NCI-H524 treated with DMSO at 0.1 percent for 48 hours (cell line): ENCODE measurements at regions not wholly inside any gene's neighbourhood (a gene's known extent, or its start where the extent isn't known, plus 50 kb on each side); places are given as distances from the start of the nearest gene placed in this dataset.

ENCODE experiments used
- DNase-seq: peaks from one replicate; lab custom pipeline; 2025; lab: John Stamatoyannopoulos, UW

DNA sequence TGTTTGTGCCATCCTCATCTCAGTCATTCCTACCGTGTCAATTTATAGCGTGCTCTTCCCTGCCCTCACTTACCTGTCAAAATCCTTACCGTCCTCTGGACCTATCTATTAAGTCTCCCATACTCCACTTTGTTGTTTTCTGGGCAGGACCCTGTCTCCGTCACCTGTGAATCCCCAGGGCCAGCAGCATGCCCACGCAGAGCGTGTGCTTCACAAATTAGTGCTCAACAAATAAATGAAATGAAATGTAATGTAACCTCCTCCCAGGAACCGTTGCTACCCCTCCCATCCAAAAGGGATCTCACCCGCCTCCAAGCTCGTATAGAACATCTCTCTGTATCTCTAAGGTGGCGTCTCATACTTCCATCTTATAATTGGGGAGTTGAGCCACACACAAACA is 589.9 kb upstream of the MGMT start:
- DNase-seq, result no peak

DNA sequence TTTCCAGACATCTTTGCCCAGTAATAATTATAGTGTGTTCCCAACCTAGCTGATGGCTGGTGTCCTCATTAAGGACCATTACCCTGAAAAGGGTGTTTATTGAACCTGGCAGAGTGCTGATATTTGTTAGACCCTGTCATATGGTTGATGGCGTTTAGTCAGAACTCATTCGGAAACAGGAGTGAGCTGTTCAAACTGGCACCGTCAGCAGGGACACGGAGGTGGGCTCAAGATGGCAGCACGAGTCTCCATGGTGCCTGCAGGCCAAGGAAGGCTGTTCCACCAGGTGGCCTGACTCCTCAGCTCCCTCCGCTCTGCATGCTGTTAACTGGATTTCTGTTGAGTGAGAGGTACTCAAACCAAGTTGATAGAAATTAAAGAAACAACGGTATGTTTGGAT is 589.1 kb upstream of the MGMT start:
- DNase-seq, result no peak

DNA sequence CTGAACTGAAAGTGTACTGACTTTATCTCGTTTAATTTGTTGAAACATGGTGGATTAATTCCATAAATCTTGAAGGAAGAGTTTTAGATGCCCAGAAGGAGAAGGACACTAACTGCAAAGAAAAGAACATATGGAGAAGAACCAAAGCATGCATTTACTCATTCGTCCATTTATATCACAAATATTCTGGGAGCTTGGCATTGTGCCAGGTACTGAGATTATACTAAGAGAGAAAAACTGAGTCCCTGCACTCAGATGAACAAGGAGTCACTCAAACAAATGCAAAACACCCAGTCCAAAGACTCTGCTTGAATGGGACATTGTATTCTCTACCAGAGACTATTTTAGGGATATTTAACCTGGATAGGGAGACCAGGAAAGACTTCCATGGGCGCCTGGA is 588.0 kb upstream of the MGMT start:
- no peak for DNase-seq

DNA sequence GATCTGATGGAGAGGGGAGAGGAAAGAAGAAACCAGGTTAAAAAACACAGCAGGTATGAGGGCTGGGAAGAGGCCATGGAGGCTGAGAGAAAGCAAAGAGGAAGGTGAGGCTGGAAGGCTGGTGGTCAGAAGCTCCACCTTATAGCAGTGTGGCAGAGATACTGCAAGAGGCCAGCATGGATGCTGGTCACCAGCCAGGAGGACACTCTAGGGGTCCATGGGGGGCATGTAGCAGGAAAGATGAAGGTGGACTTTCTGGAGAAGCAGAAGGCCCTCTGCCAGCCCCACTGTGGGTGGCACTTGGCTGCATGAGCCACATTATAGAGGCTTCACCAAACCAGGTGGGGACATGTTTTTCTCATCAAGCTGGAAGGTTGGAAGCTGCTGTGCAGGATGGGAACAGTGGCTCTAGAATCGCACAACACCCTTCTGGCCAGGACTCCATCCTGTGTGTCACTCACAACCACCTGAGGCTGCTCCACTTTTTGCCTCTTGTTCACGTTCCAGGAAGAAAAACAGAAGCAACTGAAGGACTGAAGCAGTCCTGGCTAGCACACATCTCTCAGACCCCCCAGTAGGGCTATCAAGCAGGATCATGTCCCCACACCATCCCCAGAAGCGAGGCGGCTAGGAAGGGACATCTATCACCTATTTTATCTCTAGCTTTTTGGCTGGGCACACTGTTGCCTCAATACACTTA is 587.5 kb upstream of the MGMT start:
- no peak for DNase-seq

DNA sequence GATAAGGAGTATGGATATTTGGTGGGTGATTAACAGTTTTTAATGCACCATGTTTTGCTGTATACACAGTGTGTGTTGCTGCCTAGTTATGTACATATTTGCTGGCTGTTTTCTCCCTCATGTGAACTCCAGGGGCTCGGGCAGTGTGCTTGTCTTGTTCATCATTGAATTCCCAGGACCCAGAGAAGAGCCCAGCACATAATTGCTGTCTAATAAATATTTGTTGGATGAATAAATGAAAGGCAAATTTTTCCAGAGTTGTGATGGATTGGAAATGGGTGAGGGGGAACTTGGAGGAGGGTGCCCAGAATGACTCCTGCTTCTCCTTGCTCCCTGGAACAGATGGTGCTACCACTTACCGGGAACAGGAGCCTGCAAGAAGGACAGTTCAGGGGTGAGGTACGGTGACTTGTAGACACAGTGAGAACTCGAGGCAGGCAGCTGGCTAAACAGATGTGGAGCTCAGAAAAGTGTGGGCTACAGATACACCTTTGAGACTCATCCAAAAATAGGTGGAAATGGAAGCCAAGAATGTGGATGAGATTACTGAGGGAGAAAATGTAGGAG is 586.8 kb upstream of the MGMT start:
- no peak for DNase-seq

DNA sequence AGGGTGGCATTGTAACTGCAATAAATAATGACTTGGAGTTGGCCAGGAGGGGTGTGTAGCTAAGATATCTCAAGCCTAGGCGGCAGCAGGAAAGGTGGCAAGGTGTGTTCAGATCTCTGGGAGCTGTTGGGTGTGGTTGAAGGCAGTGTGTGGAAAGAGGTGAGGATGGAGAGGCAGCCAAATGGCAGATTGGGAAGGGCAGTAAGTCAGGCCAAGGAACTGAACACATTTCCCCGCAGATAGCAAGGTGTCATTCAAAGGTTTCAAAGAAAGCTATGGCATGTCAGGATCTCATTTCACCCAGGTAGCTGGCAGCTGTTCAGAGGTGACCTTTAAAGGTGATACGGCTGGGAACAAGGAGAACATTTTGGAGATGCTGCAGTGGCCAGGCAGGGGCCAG is 586.0 kb upstream of the MGMT start:
- DNase-seq, result no peak

DNA sequence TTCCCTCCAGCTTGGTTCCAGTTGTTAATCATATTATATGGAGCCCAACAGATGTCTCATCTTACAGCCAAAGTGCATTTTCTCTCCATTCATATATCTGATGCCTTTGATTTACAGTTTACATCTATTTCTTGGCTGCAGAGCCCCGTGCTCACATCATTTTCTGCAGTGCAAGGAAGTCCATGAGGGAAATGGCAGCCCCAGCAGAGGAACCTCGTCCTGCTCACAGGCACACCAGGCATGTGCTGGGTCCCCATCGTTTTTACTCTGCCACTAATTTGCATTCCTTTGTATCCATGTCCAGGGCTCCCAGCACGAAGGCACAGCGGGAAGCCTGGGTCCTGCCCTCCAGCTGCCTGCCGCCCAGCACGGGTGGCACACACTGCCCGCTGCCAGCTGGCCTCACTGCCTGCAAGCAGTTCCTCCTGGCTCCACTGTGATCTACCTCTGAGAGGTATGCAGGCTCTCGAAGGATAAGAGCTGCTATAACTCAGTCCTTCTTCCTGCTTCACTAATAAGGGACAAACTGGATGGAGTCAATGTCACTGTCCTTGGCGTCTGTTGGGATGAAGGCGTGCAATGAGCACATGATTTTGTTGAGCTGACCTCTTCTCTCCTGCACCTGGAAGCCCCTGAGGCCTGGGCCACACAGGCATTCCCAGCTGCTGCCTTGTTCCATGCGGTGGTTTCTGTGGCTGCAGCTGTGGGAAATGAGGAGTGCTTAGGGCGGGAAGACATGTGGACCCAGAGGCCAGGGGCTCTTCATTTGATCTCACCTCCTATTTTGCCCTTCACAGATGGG is 583.6 kb upstream of the MGMT start:
- no peak for DNase-seq

DNA sequence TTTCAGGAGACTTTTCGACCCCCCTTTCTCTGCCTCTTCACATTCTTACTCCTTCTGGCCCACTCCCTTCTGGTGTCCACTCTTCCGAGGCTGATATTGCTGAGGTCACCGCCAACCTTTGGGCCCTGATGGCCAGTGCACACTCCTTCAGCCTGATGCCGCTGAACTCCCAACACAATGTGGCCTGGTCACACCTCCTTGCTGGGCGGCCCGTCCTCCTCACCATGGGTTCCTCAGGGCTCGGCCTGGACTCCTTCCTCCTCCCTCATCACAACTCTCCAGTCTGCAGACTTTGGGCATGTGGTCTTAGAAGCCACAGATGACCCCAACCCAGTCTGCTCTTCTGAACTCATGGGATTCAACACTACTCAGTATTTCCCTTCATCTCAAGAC is 583.0 kb upstream of the MGMT start:
- no peak for DNase-seq

DNA sequence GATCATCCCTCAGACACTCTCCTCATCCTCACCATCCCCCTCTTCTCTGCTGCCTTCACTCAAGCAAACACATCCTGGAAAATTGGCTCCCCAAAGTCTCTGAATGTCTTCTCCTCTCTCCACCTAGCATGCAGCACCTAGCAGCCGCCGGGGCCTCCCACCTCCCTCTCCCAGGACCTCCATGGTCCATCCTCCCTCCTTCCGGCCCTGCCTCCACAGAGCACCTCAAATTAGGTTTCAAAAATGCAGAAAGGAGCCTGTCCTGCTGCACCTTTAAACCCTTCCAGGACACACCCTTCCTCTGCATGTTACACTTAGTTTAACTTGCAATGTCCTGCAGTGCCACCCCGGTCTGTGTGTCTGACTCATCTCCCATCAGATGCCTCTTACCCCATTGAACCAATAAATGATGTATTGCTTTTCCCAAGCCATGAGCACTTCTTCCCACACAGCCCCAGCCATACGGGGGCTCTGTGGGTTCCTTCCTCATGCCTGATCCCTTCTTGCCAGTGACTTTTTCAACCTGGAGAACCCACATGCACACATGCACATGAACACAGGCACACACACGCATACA is 582.5 kb upstream of the MGMT start:
- no peak for DNase-seq

DNA sequence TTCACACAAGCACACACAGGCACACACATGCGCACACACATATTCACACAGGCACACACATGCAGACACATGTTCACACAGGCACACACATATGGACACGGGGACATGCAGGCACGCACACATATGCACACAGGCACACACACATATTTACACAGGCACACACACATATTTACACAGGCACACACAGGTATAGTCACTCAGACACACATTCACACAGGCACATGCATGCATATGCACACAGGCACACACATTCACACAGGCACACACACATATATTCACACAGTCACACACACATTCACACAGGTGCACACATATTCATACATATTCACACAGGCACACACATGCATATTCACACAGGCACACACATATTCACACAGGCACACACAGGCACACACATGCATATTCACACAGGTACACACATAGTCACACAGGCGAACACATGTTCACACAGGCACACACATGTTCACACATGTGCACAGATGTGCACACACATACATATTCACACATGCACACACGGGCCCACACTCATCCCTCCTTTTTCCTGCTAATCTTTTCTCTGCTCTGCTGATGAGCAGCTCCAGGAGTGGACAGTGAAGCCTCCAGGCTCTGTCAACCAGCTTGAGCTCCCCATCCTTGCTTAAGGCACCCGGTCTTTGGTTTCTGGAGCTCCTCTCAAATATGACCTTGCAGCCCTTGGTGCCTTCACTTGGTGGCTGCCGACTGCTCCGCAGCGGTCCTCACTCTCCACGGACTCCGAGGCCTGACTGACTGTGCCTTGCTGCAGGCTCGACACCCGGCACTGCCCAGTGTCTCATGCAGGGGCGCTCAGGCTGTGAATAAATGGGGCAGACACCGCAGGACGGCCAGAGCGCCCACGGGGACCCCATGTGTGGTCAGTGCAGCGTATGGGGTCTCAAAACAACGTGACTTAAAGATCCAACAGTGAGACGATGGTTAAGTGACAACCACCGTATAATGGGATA is 581.2 kb upstream of the MGMT start:
- DNase-seq, result no peak

DNA sequence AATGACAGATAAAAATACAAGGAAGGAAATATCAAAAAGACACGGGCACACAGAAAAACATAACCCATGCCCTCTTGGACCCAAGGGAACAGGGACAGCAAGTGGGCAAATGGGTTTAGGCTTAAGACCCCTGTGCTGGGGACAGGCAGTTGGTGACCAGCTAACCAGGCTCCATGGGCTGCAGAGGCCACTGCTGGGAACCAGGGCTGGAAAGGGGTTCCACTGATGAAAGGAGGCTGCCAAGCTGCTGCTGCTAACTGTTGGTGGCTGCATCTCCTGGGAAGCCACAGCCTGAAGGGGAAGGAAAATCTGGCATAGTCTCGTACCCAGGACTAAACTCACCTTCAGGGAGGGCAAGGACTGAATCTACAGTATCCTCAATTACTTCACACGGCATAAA is 579.2 kb upstream of the MGMT start:
- DNase-seq, result no peak

DNA sequence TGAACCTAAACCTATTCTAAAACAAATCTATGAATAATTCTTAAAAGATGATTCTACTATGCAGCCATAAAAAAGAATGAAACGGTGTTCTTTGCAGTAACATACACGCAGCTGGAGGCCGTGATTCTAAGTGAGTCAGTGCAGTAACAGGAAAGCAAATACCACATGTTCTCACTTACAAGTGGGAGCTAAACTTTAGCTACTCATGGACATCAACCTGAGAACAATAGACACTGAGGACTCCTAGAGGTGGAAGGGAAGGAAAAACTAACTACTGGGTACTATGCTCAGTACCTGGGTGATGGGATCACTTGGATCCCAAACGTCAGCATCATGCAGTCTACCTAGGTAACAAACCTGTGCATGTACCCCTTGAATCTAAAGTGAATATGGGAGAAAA is 575.0 kb upstream of the MGMT start:
- DNase-seq, result no peak

DNA sequence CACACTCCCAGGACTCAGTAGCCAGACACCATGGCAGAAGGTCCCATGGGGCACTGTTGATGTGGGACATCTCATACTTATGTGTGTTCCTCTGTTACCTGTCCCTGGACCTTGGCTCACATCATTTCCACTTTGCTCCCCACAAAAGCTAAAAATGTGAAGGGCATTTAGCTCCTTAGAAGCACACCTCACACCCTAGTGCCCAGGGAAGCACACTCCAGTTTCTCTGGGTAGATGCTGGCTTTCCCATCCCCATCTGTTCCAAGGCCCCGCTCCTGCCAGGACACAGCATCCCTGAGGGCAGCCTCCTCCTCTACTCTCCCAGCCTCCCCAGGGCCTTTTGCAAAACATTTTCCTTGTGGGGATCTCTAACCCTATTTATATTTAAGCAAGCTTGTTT is 572.4 kb upstream of the MGMT start:
- no peak for DNase-seq

DNA sequence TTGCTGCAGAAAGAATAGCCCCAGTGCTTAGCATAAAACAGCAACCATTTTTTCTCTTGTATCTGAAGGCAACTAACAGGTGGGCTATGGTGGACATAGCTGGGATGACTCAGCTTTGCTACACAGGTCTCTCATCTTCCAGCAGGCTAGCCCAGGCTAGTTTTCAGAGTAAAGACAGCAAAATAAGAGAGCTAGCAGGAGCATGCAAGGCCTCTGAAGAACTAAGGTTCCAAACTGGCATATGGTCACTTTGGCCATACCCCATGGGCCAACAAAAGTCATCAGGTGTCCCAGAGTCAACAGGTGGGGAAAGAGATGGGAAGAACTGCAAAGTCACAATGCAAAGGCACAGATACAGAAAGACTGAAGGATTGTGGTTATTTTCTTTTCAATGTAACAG is 571.6 kb upstream of the MGMT start:
- DNase-seq, result no peak

DNA sequence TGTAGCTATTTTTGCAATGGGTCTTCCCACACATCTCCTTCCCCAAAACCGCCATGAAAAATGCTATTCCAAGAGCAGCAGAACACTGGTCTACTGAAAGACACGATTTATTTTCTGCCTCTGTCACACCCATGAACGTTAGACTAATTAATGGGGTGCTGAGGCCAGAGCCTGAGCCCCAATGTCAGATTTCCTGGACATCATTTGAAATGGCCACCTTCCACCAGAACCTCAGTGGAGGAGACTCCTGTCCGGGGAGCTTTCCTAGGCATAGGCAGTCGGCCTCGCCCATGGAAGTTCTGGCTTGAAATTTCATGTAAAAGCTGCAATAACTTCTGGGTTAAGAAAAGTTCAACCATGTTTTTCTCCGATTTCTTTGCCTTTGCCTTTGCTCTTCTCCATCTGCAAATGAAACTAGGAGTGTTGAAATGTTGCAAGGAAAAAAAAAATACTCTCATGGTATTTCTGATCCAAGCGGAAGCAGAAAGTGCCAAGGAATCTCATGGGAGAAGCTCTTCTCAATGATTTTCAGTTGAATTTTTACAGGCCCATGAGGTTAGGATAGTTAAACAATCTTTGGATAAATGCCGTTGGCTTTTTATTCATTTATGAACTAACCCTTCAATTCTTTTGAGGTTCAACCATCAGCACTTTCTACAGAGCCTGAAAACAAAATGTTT is 570.8 kb upstream of the MGMT start:
- DNase-seq, result no peak

DNA sequence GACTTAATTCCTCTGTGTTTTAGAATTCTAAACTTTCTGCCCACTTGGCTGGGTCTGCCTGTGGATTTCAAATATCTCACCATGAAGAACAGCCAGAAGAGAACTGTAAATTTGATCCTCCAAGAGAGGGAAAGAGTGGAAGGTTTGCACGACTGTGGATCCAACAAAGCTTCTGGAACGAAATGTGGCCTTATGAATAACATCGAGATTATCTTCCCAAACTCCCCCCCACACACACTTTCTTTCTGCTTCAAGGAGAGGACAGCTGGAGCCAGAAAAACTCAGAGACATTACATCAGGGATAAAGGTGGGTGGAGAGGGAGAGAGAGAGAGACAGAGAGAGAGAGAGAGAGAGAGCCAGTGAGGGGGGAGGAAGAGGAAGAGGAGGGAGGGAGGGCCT is 570.1 kb upstream of the MGMT start:
- no peak for DNase-seq

DNA sequence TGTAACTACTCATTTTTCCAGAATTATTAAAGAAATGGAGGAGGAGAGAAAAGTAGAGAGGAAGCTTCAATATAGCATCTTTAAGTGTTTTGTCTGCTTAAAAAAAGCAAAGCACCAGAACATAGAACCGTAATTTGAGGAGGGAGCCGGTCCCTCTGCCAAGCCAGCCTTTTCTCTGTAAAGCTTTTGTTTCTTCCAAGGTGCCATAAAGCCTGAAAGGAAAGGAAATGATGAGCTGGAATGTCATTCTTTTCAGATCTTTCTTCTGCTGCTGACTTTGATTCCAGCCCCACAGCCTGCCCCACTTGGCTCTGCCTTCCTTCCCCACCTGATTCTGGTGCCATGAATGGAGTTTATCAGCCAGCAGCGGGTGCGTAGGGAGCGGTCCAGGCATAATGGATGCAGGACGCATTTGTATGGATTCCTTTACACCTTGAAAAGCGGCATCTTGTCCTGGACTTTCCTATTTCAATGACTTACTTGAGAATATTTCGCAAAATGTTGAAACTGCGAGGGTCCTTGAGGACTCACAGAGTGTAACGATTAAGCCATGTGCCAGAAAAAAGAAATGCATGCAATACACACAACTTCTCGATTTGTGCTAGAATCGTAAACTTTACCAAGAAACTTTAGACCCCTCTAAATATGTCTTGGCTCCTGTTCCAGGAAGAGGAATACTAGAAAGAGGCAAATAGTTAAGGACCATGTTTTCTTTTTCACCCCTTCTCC is 569.5 kb upstream of the MGMT start:
- DNase-seq, result no peak

DNA sequence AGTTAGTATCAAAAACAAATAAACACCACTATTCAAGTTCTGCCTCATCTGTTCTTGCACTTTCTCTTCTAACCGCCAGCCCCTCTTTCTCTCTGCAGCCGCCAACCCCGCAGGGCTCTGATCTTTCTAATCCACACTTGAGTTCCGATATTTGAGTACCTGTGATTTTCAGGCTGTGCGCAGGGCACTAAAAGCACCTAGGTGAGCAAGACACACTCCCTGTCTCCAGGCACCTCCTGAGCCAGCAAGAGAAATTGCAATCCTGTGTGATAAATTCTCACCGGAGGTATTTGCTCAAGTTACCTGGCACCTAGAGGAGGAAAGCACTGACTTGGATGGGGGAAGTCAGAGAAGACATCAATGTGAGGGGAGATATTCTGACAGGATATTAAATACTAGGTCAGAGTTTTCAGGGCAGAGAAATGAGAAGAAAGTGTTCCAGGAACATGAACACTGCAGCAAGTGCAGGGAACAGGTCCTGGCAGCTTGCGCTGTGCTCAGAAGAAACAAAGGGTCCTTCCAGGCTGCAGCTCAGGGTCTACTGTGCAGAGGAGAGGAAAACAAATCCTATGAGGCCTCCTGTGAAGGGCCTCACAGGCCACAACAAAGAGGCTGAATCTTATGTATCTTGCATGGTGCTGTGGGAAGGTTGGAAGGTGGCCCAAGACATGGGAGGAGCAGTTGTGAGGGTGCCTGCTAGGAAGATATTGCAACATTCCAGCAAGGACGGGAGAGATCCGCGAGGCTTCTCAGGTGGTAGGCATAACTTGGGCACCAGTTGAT is 568.7 kb upstream of the MGMT start:
- no peak for DNase-seq

DNA sequence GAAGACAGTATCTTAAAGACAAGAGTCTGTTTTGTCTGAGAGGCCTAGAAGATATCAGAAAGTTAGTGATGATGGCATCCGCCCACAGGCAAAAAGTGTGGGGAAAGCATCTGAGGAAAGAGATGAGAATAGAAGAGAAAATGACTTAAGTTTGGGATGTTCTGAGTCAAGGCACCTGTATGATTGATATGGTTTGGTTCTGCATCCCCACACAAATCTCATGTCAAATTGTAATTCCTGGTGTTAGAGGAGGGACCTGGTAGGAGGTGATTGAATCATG is 568.2 kb upstream of the MGMT start:
- no peak for DNase-seq

DNA sequence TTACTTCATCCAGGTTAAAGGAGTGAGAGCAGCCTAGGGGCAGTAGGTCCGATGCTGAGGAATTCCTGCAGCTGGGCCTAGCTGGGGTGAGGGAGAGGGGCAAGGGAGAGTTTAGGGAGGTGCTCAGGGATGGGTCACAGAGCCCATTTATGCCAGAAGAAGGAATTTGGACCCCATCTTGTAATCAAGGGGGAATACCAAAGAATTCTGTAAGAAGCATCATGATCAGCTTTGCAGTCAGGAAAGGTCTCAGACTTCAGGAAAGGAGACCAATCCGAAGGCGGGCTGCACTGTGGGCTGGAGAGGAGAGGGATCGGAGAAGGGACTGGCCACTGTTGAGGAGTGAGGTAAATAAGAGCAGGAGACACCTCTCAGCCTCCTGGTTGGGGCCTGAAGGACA is 566.6 kb upstream of the MGMT start:
- no peak for DNase-seq
